ENCODE measurements at regions not wholly inside any gene's neighbourhood (a gene's known extent, or its start where the extent isn't known, plus 50 kb on each side); places are given as distances from the start of the nearest gene placed in this dataset.

- DNase-seq, result no peak
Observed at GRCh38 chr17:69723316-69723715, 308.8 kb downstream of the MAP2K6 start.

GRCh38 chr17:69723741-69724140 lies 309.2 kb downstream of the MAP2K6 start:
- no peak for DNase-seq

GRCh38 chr17:69724238-69724637 lies 309.7 kb downstream of the MAP2K6 start:
- DNase-seq, result no peak

DNA sequence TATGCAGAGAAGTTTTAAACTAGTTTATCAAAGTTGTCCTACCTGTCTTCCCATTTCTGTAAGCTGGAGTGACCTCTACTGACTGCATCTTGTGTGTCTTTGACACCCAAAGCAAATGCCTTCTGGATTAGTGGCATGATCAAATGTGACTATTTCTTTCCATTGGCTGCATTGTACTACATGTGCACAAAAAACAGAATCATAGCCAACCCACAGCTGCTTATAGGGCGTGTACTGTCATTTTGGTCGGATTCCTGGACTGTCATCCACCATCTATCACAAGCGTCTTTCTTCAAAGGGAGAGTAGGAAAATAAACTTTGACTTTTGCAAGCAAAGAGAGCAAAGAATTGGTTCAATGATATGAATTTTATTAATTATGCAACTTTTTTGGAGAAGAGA lies 310.6 kb downstream of the MAP2K6 start:
- DNase-seq, result no peak

- no peak for DNase-seq
Observed at GRCh38 chr17:69728816-69729215, 314.3 kb downstream of the MAP2K6 start.

- no peak for DNase-seq
Observed at GRCh38 chr17:69729944-69730343, 315.4 kb downstream of the MAP2K6 start.

GRCh38 chr17:69732272-69732918 lies 317.9 kb downstream of the MAP2K6 start:
- DNase-seq, result no peak

- DNase-seq, result peak; percentile 52
Observed at GRCh38 chr17:69733171-69734012, 318.9 kb downstream of the MAP2K6 start.

DNA sequence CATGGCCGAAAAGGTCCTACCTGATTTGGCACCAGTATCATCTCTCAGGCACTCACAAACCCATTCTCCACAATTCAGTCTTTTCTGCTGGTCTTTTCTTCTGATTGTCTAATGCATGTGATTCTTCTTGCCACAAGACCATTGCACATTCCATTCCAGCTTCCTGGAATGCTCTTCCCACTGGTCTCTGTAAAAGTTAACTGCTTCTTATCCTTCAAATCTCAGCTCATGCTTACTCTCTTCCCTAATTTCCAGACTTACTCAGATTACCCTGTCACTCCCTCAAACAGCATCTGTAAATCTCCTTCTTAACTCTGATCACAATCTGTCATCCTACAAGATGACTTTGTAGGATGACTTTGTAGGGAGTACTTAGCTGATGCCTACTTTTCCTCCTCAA lies 320.2 kb downstream of the MAP2K6 start:
- DNase-seq, result no peak

- DNase-seq, result no peak
Observed at GRCh38 chr17:69735285-69735684, 320.8 kb downstream of the MAP2K6 start.

DNA sequence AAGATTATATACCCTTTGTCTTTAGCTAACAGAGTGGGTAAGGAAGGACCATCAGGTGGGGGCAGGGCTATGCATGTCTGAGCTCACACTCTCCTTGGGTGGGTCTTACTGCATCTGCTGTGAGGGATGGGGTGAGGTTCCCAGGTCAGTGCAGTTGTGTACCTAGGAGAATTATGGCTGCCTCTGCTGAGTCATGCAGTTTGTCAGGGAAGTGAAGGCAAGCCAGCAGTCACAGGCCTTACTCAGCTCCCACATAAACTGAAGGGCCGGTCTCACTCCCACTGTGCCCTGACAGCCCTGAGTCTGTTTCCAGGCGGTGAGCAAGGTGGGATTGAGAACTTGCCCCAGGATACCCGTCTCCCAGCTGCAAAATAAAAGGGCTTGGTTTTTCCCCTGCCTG lies 328.6 kb downstream of the MAP2K6 start:
- no peak for DNase-seq

DNA sequence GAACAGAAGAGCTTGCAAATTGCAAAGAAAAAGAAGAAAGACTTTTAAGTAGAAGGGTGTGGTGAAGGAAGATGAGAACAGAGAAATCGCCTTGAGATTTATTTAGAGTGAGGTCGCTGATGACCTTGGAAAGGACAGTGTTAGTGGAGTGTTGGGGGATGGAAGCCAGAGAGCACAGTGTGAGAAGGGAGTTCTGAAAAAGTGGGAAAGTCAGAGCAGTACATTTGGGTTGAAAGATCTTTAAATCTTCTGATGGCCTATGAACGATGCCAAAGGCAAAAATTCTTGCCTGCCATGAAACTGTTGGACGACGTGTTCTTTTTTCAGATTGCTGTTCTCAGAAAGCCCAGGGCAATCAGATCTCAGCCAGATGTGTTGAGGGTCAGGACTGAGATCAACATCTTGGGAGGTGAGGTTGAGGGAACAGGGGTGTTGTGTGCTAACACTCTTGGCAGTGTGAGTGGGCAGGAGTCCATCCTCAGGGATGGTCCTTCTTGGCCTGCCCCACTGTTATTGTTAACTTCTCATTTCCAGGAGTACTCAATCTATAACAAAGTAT lies 330.1 kb downstream of the MAP2K6 start:
- no peak for DNase-seq

DNA sequence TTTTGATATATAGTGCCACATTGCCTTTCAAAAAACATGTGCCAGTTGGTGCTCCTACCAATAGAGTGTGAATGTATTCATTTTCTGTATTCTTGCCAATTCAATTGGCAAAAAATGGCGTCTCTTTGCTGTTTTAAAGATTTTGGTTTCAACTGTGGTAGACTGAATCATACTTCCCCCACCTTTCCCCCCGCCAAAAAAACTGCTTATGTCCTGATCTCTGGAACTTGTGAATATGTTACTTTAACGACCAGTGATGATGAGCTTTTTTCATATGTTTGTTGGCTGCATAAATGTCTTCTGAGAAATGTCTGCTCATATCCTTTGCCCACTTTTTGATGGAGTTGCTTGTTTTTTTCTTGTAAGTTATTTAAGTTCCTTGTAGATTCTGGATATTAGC lies 325.1 kb upstream of the KCNJ16 start:
- no peak for DNase-seq

GRCh38 chr17:69757688-69758430 lies 317.2 kb upstream of the KCNJ16 start:
- DNase-seq, result no peak

DNA sequence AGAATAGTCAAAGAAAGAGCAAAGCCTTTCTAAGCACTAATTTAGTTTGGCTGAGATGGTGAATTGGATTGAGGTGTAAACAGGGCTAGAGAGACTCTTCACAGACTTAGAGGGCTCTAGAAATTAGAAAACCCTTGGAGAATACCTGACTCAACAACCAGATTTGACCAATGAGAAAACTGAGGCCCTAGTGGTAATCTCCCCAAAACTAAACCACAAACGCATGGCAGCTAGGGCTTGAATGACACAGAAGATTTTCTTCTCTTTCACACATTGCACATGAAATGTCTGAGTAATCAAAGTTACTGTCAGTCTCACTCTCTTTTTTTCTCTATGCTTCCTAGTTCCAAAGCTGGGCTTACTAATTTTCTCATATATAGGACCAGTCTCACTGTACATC lies 314.5 kb upstream of the KCNJ16 start:
- no peak for DNase-seq

- DNase-seq, result no peak
Observed at GRCh38 chr17:69761011-69761410, 314.0 kb upstream of the KCNJ16 start.

DNA sequence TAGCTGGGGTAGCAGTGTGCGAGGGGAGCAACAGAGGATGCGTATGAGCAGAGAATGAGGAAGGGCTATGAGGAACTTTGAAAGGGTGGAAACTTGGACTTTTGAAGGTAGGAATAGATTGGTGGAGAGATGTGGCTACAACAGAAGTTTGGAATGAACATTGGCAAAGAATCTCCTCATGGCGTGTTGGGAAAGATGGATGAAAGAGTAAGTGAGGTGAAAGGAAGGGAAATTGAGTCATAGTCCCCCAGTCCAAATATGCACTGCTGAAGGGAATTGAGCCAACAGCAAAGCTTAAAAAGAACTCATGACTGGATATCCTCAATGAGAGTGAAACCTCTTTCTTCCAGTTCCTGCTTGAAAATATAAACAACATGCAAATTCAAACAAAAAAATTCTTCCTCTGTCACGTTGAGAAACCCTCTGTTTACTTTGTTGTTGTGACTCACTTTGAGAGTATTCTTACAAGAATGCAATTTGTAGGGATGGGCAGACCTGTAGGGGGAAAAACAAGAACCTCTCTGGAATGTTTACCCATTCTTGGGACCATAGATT lies 313.2 kb upstream of the KCNJ16 start:
- no peak for DNase-seq

DNA sequence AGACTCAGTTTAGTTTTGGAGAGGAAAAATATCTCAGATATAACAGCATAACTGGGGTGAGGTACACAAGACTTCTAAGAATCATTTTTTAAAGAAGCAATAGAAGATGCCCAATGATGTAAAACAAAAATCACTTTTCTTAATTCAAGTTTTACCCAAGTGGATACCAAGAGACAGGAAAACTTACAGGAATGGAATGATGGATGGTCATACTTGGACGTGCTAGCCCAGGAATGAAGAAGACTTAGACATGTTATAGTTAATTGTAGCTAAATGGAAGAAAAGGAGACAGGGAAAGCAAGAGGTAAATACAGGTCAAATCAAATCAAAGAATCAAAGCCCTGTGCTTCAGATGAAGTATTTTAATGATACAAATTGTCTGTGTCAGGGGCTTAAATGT lies 312.7 kb upstream of the KCNJ16 start:
- no peak for DNase-seq

DNA sequence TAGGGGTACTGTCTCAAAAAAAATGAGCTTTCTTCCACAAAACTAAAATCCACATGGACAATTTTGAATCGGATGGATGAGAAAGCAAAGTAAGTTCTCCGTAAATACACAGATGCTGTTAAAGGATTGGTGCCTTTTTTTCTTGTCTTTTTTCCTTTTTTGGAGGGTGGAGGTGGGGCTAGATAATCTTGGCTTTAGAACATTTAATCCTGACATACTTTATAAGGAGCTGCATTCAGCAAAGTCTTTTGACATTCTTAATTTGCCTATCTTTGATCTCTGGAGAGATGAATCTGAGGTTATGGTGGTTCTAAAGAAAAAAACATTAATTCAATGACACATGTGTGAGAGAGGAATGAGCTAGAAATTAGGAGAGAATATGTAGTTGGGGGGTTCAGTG lies 312.3 kb upstream of the KCNJ16 start:
- no peak for DNase-seq

GRCh38 chr17:69763503-69763902 lies 311.5 kb upstream of the KCNJ16 start:
- no peak for DNase-seq

DNA sequence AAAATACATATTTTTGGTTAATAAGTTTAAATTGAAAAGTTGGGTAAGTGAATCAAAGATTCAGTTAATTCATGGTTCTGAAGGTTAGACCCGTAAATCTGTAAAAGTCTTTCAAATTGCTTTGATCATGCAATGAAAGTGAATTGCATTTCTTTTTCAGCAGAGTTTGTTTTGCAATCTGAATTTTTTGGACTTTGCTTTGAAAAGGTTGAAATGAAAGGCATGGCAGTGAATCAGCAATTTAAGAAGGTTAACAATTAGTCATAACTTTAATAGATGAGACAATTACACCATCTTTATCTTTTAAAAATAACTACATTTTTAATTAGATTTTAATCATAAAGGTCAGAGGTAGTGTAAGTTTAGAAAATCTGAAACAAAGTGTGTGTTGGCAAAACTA lies 310.9 kb upstream of the KCNJ16 start:
- no peak for DNase-seq

GRCh38 chr17:69769050-69769449 lies 306.0 kb upstream of the KCNJ16 start:
- no peak for DNase-seq

- peak; percentile 29 for DNase-seq
Observed at GRCh38 chr17:69773081-69773480, 301.9 kb upstream of the KCNJ16 start.
